ENCODE measurements at regions not wholly inside any gene's neighbourhood (a gene's known extent, or its start where the extent isn't known, plus 50 kb on each side); places are given as distances from the start of the nearest gene placed in this dataset.

GRCh38 chr9:28166179-28166578 is 592.9 kb upstream of the C9orf72 start:
- TF ChIP-seq ZNF274 (IDR thresholded peaks at IDR 0.05; ENCODE audit: low read depth, low read length) (no peak), YY1 (IDR thresholded peaks at IDR 0.05; ENCODE audit: insufficient read depth, insufficient read length) (no peak), SUZ12 (IDR thresholded peaks at IDR 0.05; ENCODE audit: extremely low read depth, insufficient read depth, insufficient read length) (no peak)

All from NT2/D1 (cell line).